Adrenal gland (tissue), 5 donors: ENCODE measurements at regions not wholly inside any gene's neighbourhood (a gene's known extent, or its start where the extent isn't known, plus 50 kb on each side); places are given as distances from the start of the nearest gene placed in this dataset.

ENCODE experiments used
- POLR2A ChIP-seq, 2 donors: fragments of 450-650 bp; IDR thresholded peaks; one replicate each; pipeline ENCODE4 v1.6.1; 2017; ENCODE audit warnings: antibody characterized with exemption in 2 of 2, mild to moderate bottlenecking in 2 of 2, moderate library complexity in 1 of 2
- TF ChIP-seq, protein P1 (sequence below), 6 experiments: fragments of 450-650 bp in 4 of 6; fragments of 200-600 bp in 2 of 6; sonication (generic) in 1 of 6; IDR thresholded peaks; 1 replicate in 5 of 6; 2 replicates in 1 of 6; pipeline versions ENCODE4 v1.5.1 to v1.8.0; 2016 to 2021; ENCODE audit warnings: antibody characterized with exemption in 6 of 6, mild to moderate bottlenecking in 2 of 6, moderate library complexity in 1 of 6
- donor health status: DM: no; HTN: no; CAD: no.

DNA sequence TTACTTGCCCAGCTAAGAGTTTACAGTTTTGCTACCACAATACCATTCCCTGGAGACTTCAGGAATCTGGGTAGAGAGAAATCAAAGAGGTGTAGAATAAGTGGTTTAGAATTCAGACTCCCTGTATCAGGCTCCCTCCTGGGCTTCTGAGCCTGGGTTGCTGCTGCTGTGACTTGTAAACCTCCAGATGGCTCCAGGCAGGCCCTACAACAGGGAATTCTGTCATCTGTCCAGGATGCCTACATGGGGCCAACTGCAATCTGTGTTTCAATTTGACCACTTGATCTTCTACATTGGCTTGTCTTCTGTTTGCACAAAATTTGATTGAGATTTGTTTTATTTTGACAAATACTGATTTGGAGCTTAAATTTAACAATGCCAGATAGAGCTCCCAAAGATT lies 183.9 kb downstream of the RAD51AP2 start:
- TF ChIP-seq, protein P1, sequence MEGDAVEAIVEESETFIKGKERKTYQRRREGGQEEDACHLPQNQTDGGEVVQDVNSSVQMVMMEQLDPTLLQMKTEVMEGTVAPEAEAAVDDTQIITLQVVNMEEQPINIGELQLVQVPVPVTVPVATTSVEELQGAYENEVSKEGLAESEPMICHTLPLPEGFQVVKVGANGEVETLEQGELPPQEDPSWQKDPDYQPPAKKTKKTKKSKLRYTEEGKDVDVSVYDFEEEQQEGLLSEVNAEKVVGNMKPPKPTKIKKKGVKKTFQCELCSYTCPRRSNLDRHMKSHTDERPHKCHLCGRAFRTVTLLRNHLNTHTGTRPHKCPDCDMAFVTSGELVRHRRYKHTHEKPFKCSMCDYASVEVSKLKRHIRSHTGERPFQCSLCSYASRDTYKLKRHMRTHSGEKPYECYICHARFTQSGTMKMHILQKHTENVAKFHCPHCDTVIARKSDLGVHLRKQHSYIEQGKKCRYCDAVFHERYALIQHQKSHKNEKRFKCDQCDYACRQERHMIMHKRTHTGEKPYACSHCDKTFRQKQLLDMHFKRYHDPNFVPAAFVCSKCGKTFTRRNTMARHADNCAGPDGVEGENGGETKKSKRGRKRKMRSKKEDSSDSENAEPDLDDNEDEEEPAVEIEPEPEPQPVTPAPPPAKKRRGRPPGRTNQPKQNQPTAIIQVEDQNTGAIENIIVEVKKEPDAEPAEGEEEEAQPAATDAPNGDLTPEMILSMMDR (IDR thresholded peaks at IDR 0.05), result no peak
- no peak for TF ChIP-seq POLR2A (IDR thresholded peaks at IDR 0.05)
